Keratinocyte (primary cell): ENCODE measurements at regions not wholly inside any gene's neighbourhood (a gene's known extent, or its start where the extent isn't known, plus 50 kb on each side); places are given as distances from the start of the nearest gene placed in this dataset.

Source experiments
- EZH2 ChIP-seq: IDR thresholded peaks from one replicate; pipeline ENCODE4 v1.6.1; 2012; ENCODE audit warnings: inconsistent platforms, mild to moderate bottlenecking, low read length, moderate library complexity
- TF ChIP-seq, protein P1 (sequence below), 3 experiments: IDR thresholded peaks in 1 of 3; conservative IDR thresholded peaks in 1 of 3; optimal IDR thresholded peaks in 1 of 3; 2 replicates in 2 of 3; 3 replicates in 1 of 3; pipeline versions ENCODE3 to v1.5.1; 2011; ENCODE audit warnings: low read length in 3 of 3, mild to moderate bottlenecking in 3 of 3, moderate library complexity in 2 of 3, control low read depth in 1 of 3, inconsistent platforms in 1 of 3; ENCODE audit not compliant: insufficient read depth in 2 of 3; ENCODE audit errors: extremely low read depth in 1 of 3

DNA sequence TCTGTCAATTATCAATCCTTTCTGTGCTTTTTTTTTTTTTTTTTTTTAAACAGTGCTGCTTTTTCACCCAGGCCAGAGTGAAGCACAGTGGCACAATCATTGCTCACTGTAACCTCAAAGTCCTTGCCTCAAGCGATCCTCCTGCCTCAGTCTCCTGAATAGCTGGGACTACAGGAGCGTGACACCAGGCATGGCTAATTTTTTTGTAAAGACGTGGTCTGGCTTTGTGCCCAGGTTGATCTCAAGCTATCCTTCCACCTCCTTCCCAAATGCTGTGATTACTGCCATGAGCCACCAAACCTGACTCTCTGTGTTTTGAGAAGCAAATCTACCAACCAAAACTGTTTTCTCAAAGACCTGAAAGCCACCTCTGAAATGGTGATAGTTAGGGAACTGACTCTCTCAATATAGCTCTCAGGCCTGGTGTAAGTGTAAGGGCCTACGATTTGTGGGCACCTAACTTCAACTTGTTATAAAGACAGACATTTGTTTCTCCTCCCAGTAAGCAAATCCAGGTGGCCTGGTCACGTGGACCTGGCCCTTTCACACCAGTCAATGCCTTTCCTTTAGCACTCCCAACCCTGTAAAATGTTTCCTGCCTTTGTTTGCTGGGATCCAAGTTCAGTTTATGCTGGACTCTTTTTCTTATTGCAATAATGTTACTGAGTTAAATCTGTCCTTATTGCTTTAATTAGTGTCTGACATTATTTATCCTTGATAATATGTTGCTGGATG lies 2015.9 kb downstream of the PCDH7 start:
- no peak for TF ChIP-seq EZH2
- TF ChIP-seq, protein P1, sequence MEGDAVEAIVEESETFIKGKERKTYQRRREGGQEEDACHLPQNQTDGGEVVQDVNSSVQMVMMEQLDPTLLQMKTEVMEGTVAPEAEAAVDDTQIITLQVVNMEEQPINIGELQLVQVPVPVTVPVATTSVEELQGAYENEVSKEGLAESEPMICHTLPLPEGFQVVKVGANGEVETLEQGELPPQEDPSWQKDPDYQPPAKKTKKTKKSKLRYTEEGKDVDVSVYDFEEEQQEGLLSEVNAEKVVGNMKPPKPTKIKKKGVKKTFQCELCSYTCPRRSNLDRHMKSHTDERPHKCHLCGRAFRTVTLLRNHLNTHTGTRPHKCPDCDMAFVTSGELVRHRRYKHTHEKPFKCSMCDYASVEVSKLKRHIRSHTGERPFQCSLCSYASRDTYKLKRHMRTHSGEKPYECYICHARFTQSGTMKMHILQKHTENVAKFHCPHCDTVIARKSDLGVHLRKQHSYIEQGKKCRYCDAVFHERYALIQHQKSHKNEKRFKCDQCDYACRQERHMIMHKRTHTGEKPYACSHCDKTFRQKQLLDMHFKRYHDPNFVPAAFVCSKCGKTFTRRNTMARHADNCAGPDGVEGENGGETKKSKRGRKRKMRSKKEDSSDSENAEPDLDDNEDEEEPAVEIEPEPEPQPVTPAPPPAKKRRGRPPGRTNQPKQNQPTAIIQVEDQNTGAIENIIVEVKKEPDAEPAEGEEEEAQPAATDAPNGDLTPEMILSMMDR (optimal IDR thresholded peaks at IDR 0.05 in 1 of 3, IDR thresholded peaks at IDR 0.05 in 1 of 3, conservative IDR thresholded peaks at IDR 0.05 in 1 of 3; ENCODE audit: extremely low read depth in 1 of 3, insufficient read depth in 2 of 3, low read length in 3 of 3) = no peak
